SH-SY5Y (cell line): ENCODE measurements at regions not wholly inside any gene's neighbourhood (a gene's known extent, or its start where the extent isn't known, plus 50 kb on each side); places are given as distances from the start of the nearest gene placed in this dataset.

Experiments
- GATA2 ChIP-seq: IDR thresholded peaks from 2 replicates; pipeline ENCODE4 v1.6.1; 2011; ENCODE audit warnings: mild to moderate bottlenecking, low read depth, low read length
- GATA3 ChIP-seq: IDR thresholded peaks from 2 replicates; pipeline ENCODE4 v1.6.1; 2011; ENCODE audit warnings: low read depth, mild to moderate bottlenecking, low read length, moderate library complexity

GRCh38 chr4:181216501-181216900 is 1026.7 kb upstream of the TENM3 start:
- no peak for TF ChIP-seq GATA3
- no peak for TF ChIP-seq GATA2

DNA sequence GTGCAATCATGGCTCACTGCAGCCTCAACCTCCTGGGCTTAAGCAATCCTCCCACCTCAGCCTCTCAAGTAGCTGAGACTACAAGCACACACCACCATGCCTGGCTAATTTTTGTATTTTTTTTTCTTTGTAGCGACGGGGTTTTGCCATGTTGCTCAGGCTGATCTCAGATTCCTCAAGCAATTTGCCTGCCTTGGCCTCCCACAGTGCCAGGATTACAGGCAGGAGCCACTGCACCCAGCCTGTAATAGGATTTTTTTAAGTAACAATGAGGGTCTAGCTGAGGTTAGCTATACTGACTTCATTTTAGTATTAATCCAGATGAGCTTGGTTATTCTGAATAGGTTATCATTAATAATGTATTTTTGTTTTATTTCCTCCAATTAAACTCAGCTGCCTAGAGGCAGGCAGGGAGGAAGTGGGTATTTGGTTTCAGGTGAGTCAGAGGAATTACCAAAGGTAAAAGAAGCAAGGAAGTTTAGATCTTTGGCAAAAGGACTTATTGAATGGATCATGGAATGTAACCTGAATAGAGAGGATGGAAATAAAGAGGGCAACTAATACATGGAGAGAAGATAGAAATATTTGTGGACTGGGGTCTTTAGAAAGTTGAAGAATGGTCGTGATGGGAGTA is 1023.3 kb upstream of the TENM3 start:
- no peak for TF ChIP-seq GATA2
- no peak for TF ChIP-seq GATA3

DNA sequence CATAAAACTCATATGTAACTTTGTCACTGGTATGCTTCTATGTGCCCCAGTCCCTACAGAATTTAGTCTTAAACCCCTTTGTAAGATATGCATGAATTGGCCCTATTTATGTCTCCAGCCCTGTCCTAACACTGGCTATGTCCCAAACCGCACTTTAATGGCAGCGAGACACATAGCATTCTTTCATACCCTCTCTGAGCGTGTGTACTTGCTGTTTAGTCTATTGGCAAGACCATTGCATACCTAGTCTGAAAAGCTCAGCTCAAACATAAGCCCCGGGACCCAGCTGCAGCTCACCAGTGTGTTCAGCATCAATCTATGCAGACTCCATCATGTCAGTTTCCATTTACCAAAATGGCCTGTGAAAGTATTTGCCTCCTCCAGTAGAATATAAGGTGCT is 1018.4 kb upstream of the TENM3 start:
- TF ChIP-seq GATA3 (no peak), GATA2 (no peak)

- no peak for TF ChIP-seq GATA2
- no peak for TF ChIP-seq GATA3
These were observed 1017.5 kb upstream of the TENM3 start for GRCh38 chr4:181225616-181226261.

DNA sequence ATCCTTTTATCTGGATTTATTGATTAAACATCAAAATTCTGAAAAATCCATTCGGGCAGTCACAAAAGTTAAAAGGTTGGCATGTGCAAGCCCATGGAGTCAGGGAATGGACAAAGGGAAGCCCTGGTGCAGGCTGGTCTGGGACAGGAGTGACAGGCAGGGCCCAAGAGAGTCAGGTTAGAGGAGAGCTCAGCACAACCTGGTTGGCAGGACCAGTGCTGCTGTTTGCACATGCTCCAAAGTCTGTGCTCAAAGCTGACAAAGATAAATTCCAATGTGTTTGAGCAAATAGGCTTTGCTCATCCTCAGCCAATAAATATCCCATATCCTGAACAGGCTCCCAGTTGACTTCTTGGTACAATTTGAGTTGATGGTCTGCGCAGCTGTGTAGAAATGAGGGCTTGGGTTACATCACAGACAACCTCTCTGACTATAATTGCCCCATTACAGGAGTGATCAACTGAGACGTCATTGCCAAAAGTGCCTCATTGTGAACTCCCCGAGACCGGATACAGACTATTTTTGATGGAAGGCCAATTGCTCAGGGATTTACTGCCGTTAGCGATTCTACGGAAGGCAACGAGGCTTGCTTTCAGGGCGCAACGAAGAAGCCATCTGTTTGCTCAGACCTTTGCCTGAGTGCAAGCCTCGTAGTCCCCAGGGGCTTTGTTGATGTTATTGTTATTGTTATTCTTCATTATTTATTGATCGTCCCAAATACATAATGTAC is 1008.1 kb upstream of the TENM3 start:
- TF ChIP-seq GATA2 (no peak), GATA3 (no peak)

DNA sequence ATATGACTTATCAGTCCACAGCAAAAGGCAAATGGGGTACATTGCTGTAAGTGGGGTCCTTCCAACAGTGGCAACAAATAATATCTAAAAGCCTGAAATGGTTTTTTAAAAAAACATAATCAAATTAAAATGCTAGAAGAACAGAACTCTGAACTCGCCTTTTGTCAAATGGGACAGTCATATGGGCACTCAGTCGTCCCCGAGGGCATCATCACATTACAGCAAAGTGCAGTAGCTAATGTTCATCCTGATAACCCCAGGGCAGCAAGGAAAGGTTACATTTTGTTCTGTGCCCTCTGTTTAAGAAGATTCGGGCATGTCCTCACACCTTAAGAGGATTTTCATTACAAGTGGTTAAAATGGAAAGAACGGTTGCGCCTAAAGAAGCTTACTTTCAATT is 997.9 kb upstream of the TENM3 start:
- TF ChIP-seq GATA2 (no peak), GATA3 (no peak)

DNA sequence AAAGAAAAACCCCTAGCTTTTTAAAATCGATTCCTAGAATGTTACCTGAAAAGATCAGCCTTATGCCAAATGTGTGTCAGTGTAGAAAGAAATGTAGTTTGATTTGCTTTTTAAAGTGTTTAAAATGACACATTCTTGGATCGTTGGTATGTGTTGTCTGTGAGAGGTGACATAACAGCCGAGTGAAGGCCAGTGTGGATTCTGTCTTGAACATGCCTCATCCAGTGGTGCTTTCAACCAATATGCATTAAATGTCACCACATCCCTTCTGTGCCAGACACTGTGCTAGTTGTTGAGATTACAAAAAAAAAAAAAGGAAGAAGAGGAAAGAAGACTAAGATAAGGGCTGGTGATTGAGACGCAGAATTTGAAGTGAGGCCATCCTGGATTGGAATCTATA is 994.2 kb upstream of the TENM3 start:
- TF ChIP-seq GATA2 (no peak), GATA3 (no peak)

DNA sequence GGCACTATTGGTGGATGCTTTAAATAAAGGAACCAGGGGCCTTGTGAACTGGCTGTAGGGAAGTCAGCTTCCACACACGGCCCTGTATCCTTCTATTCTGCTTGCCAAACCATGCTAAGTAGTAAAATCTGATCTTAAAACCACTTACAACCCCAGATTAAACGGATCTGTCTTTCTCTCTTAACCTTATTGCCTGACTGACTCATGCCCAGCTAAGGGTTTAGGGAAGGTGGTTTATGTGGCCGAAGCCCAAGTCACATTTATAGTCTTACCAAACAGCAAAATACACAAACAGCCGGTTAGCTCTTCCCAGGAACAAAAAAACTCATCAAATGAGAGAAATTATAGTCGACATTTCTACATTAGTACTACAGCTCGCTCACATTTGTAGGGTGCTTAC is 988.4 kb upstream of the TENM3 start:
- TF ChIP-seq GATA3 (no peak), GATA2 (no peak)

DNA sequence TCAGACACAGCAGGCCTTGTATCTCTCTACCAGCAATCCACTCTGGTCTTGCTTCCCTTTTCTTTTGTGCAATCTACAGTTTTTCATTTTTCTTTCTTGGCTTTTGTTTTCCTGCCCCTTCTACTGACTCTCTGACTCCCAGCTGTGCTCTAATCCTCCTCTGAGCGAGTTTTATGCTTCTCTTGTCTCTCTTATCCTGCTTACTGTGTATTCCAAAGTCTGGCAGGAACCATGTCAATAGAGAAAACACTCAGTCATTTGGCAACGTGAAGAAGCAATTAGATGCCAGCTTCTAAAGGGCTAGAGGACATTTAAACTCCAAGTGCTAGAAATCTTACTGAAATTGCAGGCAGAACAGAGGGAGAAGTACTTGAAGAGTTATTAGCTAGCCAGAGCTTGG is 984.6 kb upstream of the TENM3 start:
- no peak for TF ChIP-seq GATA3
- TF ChIP-seq GATA2: no peak

- TF ChIP-seq GATA3 (no peak), GATA2 (no peak)
These were observed 984.0 kb upstream of the TENM3 start for GRCh38 chr4:181259081-181259709.

- TF ChIP-seq GATA2 (no peak), GATA3 (no peak)
These were observed 981.9 kb upstream of the TENM3 start for GRCh38 chr4:181261279-181261678.

GRCh38 chr4:181264893-181265292 is 978.3 kb upstream of the TENM3 start:
- no peak for TF ChIP-seq GATA3
- TF ChIP-seq GATA2: no peak

DNA sequence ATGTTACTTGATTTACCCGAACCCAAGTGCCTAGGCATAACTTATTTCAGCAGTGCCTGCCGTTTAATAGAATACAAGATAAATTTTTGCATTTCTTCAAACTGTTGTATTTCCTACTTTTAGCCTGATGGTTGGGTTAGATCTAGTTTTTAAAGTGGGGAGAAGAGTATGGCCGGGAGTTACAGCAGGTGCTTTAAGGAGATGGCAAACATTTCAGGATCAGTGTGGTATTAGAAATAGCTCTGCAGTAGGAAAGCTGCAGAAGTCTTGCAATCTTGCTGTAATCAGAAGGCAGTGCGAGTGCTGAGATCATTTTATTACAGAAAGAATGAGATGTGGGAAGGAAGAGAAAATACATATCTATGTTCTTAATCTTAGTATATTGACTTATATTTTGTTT is 977.8 kb upstream of the TENM3 start:
- TF ChIP-seq GATA3: no peak
- no peak for TF ChIP-seq GATA2

DNA sequence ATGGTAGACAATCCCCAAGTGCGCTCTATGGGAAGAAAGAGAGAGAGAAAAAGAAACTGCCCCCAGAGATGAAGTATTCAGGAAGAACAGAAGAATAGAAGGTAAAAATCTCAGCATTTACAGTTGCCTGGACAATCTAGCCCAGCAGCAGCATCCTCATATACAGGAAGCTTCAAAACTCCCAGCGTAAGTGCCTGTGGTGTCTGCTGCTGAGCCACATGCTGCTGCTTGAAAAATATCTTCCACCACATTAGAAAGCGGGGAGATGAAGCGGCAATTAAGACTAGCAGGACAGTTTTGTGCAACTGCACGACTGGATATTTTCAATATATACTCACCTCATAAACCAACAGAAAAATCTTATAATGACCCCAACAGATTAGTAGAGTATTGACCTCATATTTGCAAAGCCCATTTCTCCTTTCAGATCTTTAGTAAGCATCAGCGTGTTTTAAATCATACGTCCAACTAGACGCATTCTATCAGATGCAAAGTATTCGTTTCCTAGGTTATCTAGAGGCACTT is 972.0 kb upstream of the TENM3 start:
- TF ChIP-seq GATA3 (no peak), GATA2 (no peak)

DNA sequence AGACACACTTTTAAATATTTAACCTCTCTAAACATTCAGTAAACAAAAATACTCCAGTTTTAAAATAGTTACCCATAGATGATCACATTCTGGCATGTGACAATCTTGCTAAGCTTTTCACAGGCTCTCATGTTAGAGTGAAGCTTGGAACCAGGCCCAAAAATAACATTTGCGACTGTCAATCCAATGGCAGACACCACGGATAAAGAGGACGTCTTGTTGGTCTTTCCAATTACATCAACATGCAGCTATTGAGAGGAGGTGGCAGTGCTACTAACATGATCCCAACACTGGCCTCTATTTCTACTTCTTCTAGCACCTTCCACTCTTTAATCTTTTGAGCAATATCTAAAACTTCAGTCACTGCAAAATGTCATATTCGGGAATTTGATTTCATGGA is 970.8 kb upstream of the TENM3 start:
- TF ChIP-seq GATA2 (no peak), GATA3 (no peak)
